ENCODE measurements at regions not wholly inside any gene's neighbourhood (a gene's known extent, or its start where the extent isn't known, plus 50 kb on each side); places are given as distances from the start of the nearest gene placed in this dataset.

GRCh38 chr5:98328015-98328414 is 445.4 kb upstream of the RGMB start:
- no peaks in the 10 kb centered on the region for H3K79me2 ChIP-seq (ENCODE audit: insufficient read depth, low read length)
- H3K36me3 ChIP-seq (replicated peaks in 1 of 2; ENCODE audit: control insufficient read depth in 1 of 2, insufficient read depth in 2 of 2, low read length in 2 of 2), result no peaks in the 10 kb centered on the region
- TF ChIP-seq CTCF (IDR thresholded peaks at IDR 0.05), result no peak
- H4K20me1 ChIP-seq (ENCODE audit: insufficient read depth, low read length), result no peaks in the 10 kb centered on the region
- H3K4me3 ChIP-seq (replicated peaks in 1 of 3; ENCODE audit: low read depth in 2 of 3, low read length in 3 of 3), result no peak overlapping the region
- Mint-ChIP-seq H3K9me3 (peaks cover 0 to 14% (median 9%) of the 10 kb centered on the region in 7 donors), H3K4me3 (no peak overlapping the region), H3K27me3 (ENCODE audit: low read depth in 3 of 3) (no peaks in the 10 kb centered on the region), H3K27ac (no peak overlapping the region), H3K36me3 (no peaks in the 10 kb centered on the region), H3K4me1 (no peaks in the 10 kb centered on the region)
- H3K4me2 ChIP-seq (replicated peaks; ENCODE audit: extremely low read depth, low read length, poor library complexity, severe bottlenecking), result no peak overlapping the region
- intact Hi-C loops (cut with micrococcal nuclease), result no loop called here
- H2AFZ ChIP-seq (ENCODE audit: insufficient read depth, low read depth, low read length, poor library complexity, severe bottlenecking), result no peak overlapping the region
- H3K27ac ChIP-seq (ENCODE audit: low read depth in 1 of 2, low read length in 2 of 2), result no peak overlapping the region
- no peaks in the 10 kb centered on the region for H3K27me3 ChIP-seq (ENCODE audit: control insufficient read depth in 2 of 2, insufficient read depth in 2 of 2, low read length in 2 of 2)
- DNase-seq, result no peak
- no peak overlapping the region for H3K9ac ChIP-seq (ENCODE audit: insufficient read depth, low read length, poor library complexity, severe bottlenecking)
- peaks cover 0 to 5% of the 10 kb centered on the region in 2 donors for H3K9me3 ChIP-seq (replicated peaks in 1 of 2; ENCODE audit: control insufficient read depth in 1 of 2, insufficient read depth in 1 of 2, low read length in 2 of 2)
- H3K4me1 ChIP-seq (ENCODE audit: control insufficient read depth in 1 of 2, insufficient read depth in 2 of 2, low read length in 2 of 2), result no peaks in the 10 kb centered on the region

GRCh38 chr5:98330871-98331270 is 442.6 kb upstream of the RGMB start:
- no peaks in the 10 kb centered on the region for H3K4me1 ChIP-seq (ENCODE audit: control insufficient read depth in 1 of 2, insufficient read depth in 2 of 2, low read length in 2 of 2)
- DNase-seq, result no peak
- no peak for TF ChIP-seq CTCF (IDR thresholded peaks at IDR 0.05)
- H2AFZ ChIP-seq (ENCODE audit: insufficient read depth, low read depth, low read length, poor library complexity, severe bottlenecking), result no peak overlapping the region
- no peak overlapping the region for H3K4me3 ChIP-seq (replicated peaks in 1 of 3; ENCODE audit: low read depth in 2 of 3, low read length in 3 of 3)
- Mint-ChIP-seq H3K4me1 (no peaks in the 10 kb centered on the region), H3K4me3 (no peak overlapping the region), H3K36me3 (no peaks in the 10 kb centered on the region), H3K27ac (no peak overlapping the region), H3K27me3 (ENCODE audit: low read depth in 3 of 3) (no peaks in the 10 kb centered on the region), H3K9me3 (peaks cover 2 to 13% (median 8%) of the 10 kb centered on the region in 7 donors)
- no peaks in the 10 kb centered on the region for H3K27me3 ChIP-seq (ENCODE audit: control insufficient read depth in 2 of 2, insufficient read depth in 2 of 2, low read length in 2 of 2)
- no peaks in the 10 kb centered on the region for H3K79me2 ChIP-seq (ENCODE audit: insufficient read depth, low read length)
- peaks cover 4 to 9% of the 10 kb centered on the region in 2 donors for H3K9me3 ChIP-seq (replicated peaks in 1 of 2; ENCODE audit: control insufficient read depth in 1 of 2, insufficient read depth in 1 of 2, low read length in 2 of 2)
- no CpG with 5 or more reads among the region's 1 CpG for WGBS (ENCODE audit: insufficient coverage)
- H3K36me3 ChIP-seq (replicated peaks in 1 of 2; ENCODE audit: control insufficient read depth in 1 of 2, insufficient read depth in 2 of 2, low read length in 2 of 2), result no peaks in the 10 kb centered on the region
- no peak overlapping the region for H3K9ac ChIP-seq (ENCODE audit: insufficient read depth, low read length, poor library complexity, severe bottlenecking)
- intact Hi-C loops (cut with micrococcal nuclease), result no loop called here
- H3K27ac ChIP-seq (ENCODE audit: low read depth in 1 of 2, low read length in 2 of 2), result no peak overlapping the region
- H3K4me2 ChIP-seq (replicated peaks; ENCODE audit: extremely low read depth, low read length, poor library complexity, severe bottlenecking), result no peak overlapping the region
- H4K20me1 ChIP-seq (ENCODE audit: insufficient read depth, low read length), result no peaks in the 10 kb centered on the region
